ENCODE measurements at regions not wholly inside any gene's neighbourhood (a gene's known extent, or its start where the extent isn't known, plus 50 kb on each side); places are given as distances from the start of the nearest gene placed in this dataset.

DNA sequence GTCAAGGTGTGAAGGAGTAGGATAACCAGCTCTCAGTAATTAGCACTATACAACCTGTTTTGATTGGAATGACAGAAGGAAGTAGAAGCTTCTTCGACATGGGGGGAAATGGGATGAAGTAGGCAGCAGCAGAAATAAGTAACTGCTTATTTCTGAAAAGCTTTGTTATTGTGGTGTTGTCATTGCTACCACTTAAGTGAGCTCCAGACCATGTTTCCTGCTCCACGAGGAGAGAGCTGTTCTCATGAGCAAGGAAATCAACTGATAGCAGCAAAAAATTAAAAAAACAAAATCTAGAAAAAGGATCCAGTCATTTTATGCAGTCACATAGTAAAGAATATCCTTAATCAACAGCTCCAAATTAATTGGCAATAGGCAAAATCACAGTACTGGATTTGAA, 106.1 kb upstream of the TLL1 start:
- TF ChIP-seq CTCF (IDR thresholded peaks at IDR 0.05; ENCODE audit: insufficient read depth, low read depth, low read length, missing control alignments) = no peak
- H3K4me3 ChIP-seq (ENCODE audit: low read depth, low read length) = no peak overlapping the region
- no peak for DNase-seq (ENCODE audit: low read depth)

DNA sequence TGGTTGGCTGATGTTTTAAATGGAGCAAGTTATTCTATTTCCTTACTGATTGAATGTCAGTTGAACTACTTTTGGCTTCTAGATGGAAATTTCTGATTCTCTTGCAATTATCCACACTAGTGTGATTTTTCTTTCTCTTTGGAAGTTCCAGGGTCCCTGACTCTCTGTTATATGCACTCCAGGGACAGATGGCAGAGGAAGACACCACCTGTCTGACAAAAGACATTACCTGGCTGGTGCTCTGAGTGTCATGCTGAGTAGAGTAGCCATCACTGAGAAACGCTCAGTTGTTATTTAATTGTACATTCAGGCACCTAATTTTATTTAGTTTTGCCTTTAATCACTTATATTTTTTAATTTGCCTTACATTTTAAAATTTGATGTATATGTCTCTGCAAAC, 105.4 kb upstream of the TLL1 start:
- DNase-seq (ENCODE audit: low read depth) = no peak
- no peak for TF ChIP-seq CTCF (IDR thresholded peaks at IDR 0.05; ENCODE audit: insufficient read depth, low read depth, low read length, missing control alignments)
- no peak overlapping the region for H3K4me3 ChIP-seq (ENCODE audit: low read depth, low read length)

DNA sequence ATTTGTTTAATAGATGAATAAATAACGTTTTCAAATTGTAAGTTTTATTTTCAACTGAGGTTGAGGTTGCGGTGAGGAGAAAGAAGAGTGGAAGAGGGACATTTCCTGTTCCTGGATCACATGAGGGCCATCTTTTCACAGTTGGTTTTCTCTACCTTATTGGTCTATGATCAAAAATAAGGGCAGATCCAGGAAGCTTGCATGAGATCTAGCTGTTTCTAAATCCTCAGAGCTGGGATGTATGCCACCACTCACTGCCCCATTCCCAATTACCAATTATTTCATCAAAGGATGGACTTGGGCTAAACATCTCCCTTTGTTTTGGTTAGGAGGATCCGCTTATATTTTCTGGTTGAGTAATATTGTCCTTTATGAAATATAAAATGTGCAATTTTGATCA, 104.8 kb upstream of the TLL1 start:
- no peak overlapping the region for H3K4me3 ChIP-seq (ENCODE audit: low read depth, low read length)
- TF ChIP-seq CTCF (IDR thresholded peaks at IDR 0.05; ENCODE audit: insufficient read depth, low read depth, low read length, missing control alignments) = no peak
- DNase-seq (ENCODE audit: low read depth) = no peak

- DNase-seq (ENCODE audit: low read depth) = no peak
- no peak for TF ChIP-seq CTCF (IDR thresholded peaks at IDR 0.05; ENCODE audit: insufficient read depth, low read depth, low read length, missing control alignments)
- H3K4me3 ChIP-seq (ENCODE audit: low read depth, low read length) = no peak overlapping the region
These were observed 98.7 kb upstream of the TLL1 start for GRCh38 chr4:165774326-165774725.

DNA sequence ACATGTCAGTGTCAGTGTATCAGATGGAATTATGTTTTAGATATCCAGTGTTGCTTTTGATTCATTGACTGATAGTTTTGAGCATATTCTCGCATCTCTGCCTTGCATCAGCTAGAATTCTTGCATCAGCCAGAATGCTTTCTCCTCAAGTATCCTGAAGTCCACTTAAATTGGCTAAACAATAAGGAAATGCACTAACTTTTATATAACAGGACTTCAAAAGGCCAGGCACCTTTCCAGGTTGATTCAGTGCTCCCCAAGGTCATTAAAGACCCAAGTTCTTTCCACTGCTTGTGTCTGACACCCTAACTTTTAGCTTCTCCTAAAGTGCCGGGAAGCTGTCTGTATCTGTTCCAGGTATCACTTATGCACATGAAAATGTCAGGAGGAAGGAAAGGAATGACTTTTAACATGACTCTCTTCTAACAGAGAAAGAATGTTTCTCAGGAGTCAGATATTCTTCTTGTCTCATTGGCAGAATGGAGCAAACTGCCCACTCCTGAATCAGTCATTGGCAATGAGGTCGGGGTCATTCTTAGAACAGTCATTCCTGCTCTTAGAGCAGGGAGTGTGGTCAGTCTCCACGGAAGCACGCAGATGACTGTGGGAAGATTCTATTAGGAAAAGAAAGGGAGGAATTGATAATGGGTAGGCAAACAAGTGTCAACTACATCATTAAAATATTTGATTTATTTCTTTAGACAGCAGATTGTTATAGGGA, 92.9 kb upstream of the TLL1 start:
- no peak for TF ChIP-seq CTCF (IDR thresholded peaks at IDR 0.05; ENCODE audit: insufficient read depth, low read depth, low read length, missing control alignments)
- H3K4me3 ChIP-seq (ENCODE audit: low read depth, low read length) = no peak overlapping the region
- DNase-seq (ENCODE audit: low read depth) = no peak

DNA sequence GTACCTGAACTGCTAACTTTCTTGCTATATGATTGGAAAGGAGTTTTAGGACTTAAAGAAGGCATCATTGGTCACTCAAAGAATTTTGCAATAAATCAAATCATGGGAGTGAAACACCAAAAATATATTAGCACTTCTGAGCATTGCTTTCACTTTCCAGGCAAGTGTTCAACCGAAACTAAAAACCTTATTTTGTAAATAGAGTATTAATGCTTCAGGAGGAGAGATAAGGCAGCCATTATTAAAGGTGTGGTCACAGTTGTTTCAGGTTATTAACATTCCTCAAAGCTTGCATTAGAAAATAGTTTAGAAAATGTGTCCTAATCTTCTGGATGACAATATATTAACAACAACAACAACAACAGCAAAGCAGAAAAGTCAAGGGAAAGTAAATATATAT, 92.3 kb upstream of the TLL1 start:
- H3K4me3 ChIP-seq (ENCODE audit: low read depth, low read length) = no peak overlapping the region
- DNase-seq (ENCODE audit: low read depth) = no peak
- no peak for TF ChIP-seq CTCF (IDR thresholded peaks at IDR 0.05; ENCODE audit: insufficient read depth, low read depth, low read length, missing control alignments)

GRCh38 chr4:165782623-165783022, 90.4 kb upstream of the TLL1 start:
- no peak for DNase-seq (ENCODE audit: low read depth)
- TF ChIP-seq CTCF (IDR thresholded peaks at IDR 0.05; ENCODE audit: insufficient read depth, low read depth, low read length, missing control alignments) = no peak
- no peak overlapping the region for H3K4me3 ChIP-seq (ENCODE audit: low read depth, low read length)

All from GM12865 (cell line).